ENCODE measurements at regions not wholly inside any gene's neighbourhood (a gene's known extent, or its start where the extent isn't known, plus 50 kb on each side); places are given as distances from the start of the nearest gene placed in this dataset.

- H3K4me3 Mint-ChIP-seq (ENCODE audit: low read depth, unreplicated experiment), result no peak overlapping the region
- H3K27ac Mint-ChIP-seq (ENCODE audit: unreplicated experiment), result no peak overlapping the region
- no peaks in the 10 kb centered on the region for H3K36me3 Mint-ChIP-seq (ENCODE audit: insufficient read depth, unreplicated experiment)
- H3K9me3 Mint-ChIP-seq (ENCODE audit: low read depth, unreplicated experiment), result no peaks in the 10 kb centered on the region
- no TSS peak for BruUV-seq (replicated peaks)
- intact Hi-C loops (cut with micrococcal nuclease; ENCODE audit: unreplicated experiment), result no loop called here
- no peak for DNase-seq
- TF ChIP-seq CTCF (IDR thresholded peaks at IDR 0.05; ENCODE audit: unreplicated experiment), result no peak
- CTCF ChIA-PET, result no interaction called here
- no peaks in the 10 kb centered on the region for H3K4me1 Mint-ChIP-seq (ENCODE audit: low read depth, unreplicated experiment)
- peaks cover 24% of the 10 kb centered on the region for H3K27me3 Mint-ChIP-seq (ENCODE audit: unreplicated experiment)
These were observed 127.8 kb downstream of the GAS1 start for GRCh38 chr9:86819552-86819951.

GRCh38 chr9:86818636-86819035 is 128.7 kb downstream of the GAS1 start:
- BruUV-seq (replicated peaks), result no TSS peak
- intact Hi-C loops (cut with micrococcal nuclease; ENCODE audit: unreplicated experiment), result no loop called here
- no peaks in the 10 kb centered on the region for H3K36me3 Mint-ChIP-seq (ENCODE audit: insufficient read depth, unreplicated experiment)
- DNase-seq, result no peak
- H3K27me3 Mint-ChIP-seq (ENCODE audit: unreplicated experiment), result peaks cover 21% of the 10 kb centered on the region
- H3K4me3 Mint-ChIP-seq (ENCODE audit: low read depth, unreplicated experiment), result no peak overlapping the region
- TF ChIP-seq CTCF (IDR thresholded peaks at IDR 0.05; ENCODE audit: unreplicated experiment), result no peak
- no peak overlapping the region for H3K27ac Mint-ChIP-seq (ENCODE audit: unreplicated experiment)
- no peaks in the 10 kb centered on the region for H3K9me3 Mint-ChIP-seq (ENCODE audit: low read depth, unreplicated experiment)
- CTCF ChIA-PET, result no interaction called here
- H3K4me1 Mint-ChIP-seq (ENCODE audit: low read depth, unreplicated experiment), result no peaks in the 10 kb centered on the region

DNA sequence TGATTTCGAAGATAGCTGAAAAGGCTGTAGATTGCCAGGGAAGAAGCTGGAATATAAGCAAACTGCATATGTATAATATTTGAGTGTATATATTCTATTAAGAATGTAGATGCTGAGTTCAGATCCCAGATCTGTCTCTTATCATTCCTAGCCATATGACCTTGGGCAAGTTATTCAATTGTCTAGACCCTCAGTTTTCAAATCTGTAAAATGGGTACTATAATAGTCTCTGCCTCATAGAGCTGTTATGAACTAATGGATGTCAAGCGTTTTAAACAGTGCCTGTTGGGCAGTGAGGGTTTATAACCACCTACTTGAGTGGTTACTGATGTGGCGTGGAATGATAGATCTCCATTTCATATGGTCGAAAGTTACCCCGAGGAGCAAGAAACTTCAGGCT is 130.4 kb downstream of the GAS1 start:
- TF ChIP-seq CTCF (IDR thresholded peaks at IDR 0.05; ENCODE audit: unreplicated experiment), result no peak
- BruUV-seq (replicated peaks), result no TSS peak
- H3K4me3 Mint-ChIP-seq (ENCODE audit: low read depth, unreplicated experiment), result no peak overlapping the region
- intact Hi-C loops (cut with micrococcal nuclease; ENCODE audit: unreplicated experiment), result no loop called here
- H3K27me3 Mint-ChIP-seq (ENCODE audit: unreplicated experiment), result peaks cover 5% of the 10 kb centered on the region
- H3K36me3 Mint-ChIP-seq (ENCODE audit: insufficient read depth, unreplicated experiment), result no peaks in the 10 kb centered on the region
- DNase-seq, result no peak
- CTCF ChIA-PET, result no interaction called here
- no peaks in the 10 kb centered on the region for H3K4me1 Mint-ChIP-seq (ENCODE audit: low read depth, unreplicated experiment)
- H3K27ac Mint-ChIP-seq (ENCODE audit: unreplicated experiment), result no peak overlapping the region
- H3K9me3 Mint-ChIP-seq (ENCODE audit: low read depth, unreplicated experiment), result no peaks in the 10 kb centered on the region

GRCh38 chr9:86816366-86816765 is 130.9 kb downstream of the GAS1 start:
- no TSS peak for BruUV-seq (replicated peaks)
- no peak overlapping the region for H3K4me3 Mint-ChIP-seq (ENCODE audit: low read depth, unreplicated experiment)
- DNase-seq, result no peak
- intact Hi-C loops (cut with micrococcal nuclease; ENCODE audit: unreplicated experiment), result no loop called here
- no peak for TF ChIP-seq CTCF (IDR thresholded peaks at IDR 0.05; ENCODE audit: unreplicated experiment)
- no peaks in the 10 kb centered on the region for H3K9me3 Mint-ChIP-seq (ENCODE audit: low read depth, unreplicated experiment)
- CTCF ChIA-PET, result no interaction called here
- no peak overlapping the region for H3K27ac Mint-ChIP-seq (ENCODE audit: unreplicated experiment)
- no peaks in the 10 kb centered on the region for H3K27me3 Mint-ChIP-seq (ENCODE audit: unreplicated experiment)
- H3K36me3 Mint-ChIP-seq (ENCODE audit: insufficient read depth, unreplicated experiment), result no peaks in the 10 kb centered on the region
- no peaks in the 10 kb centered on the region for H3K4me1 Mint-ChIP-seq (ENCODE audit: low read depth, unreplicated experiment)

- no peak for DNase-seq
- no TSS peak for BruUV-seq (replicated peaks)
- no peaks in the 10 kb centered on the region for H3K4me1 Mint-ChIP-seq (ENCODE audit: low read depth, unreplicated experiment)
- no peak overlapping the region for H3K27ac Mint-ChIP-seq (ENCODE audit: unreplicated experiment)
- CTCF ChIA-PET, result interaction anchor here (0.7 kb wide), 1 partner anchor 269 kb away, joined by 7 read pairs; no protein-coding TSS in a partner anchor
- intact Hi-C loops (cut with micrococcal nuclease; ENCODE audit: unreplicated experiment), result no loop called here
- H3K9me3 Mint-ChIP-seq (ENCODE audit: low read depth, unreplicated experiment), result no peaks in the 10 kb centered on the region
- TF ChIP-seq CTCF (IDR thresholded peaks at IDR 0.05; ENCODE audit: unreplicated experiment), result no peak
- H3K27me3 Mint-ChIP-seq (ENCODE audit: unreplicated experiment), result no peaks in the 10 kb centered on the region
- H3K36me3 Mint-ChIP-seq (ENCODE audit: insufficient read depth, unreplicated experiment), result no peaks in the 10 kb centered on the region
- H3K4me3 Mint-ChIP-seq (ENCODE audit: low read depth, unreplicated experiment), result no peak overlapping the region
These were observed 134.7 kb downstream of the GAS1 start for GRCh38 chr9:86812616-86813015.
